IMR-90 (cell line): ENCODE measurements at regions not wholly inside any gene's neighbourhood (a gene's known extent, or its start where the extent isn't known, plus 50 kb on each side); places are given as distances from the start of the nearest gene placed in this dataset.

ENCODE experiments used
- ATAC-seq: fragments of 200-7000 bp; cut with Tn5 transposase; 2 replicates; pipeline ENCODE4 v1.9.1; 2020; ENCODE audit warnings: low read depth, mild to moderate bottlenecking, moderate library complexity
- BruUV-seq: library from RNA; stranded (reverse); fragments of 400-500 nt; replicated peaks from 2 replicates; lab custom pipeline; 2021; lab: Mats Ljungman, UMichigan
- CTCF ChIA-PET: fragments of 300-600 bp; formaldehyde crosslinking; extraction: SDS; loops from one replicate; lab custom pipeline; 2021; ENCODE audit warnings: antibody characterized with exemption; lab: Yijun Ruan, JAX
- POLR2A ChIA-PET: fragments of 300-600 bp; sonication (Branson Sonifier 250); formaldehyde crosslinking; loops from one replicate; lab custom pipeline; 2022; ENCODE audit warnings: antibody characterized with exemption; ENCODE audit not compliant: unreplicated experiment; lab: Charles Lee
- DNase-seq: peaks from one replicate; pipeline ENCODE4 v3.0.0; 2013
- H2AFZ ChIP-seq: replicated peaks from 2 replicates; pipeline ENCODE3; 2013; ENCODE audit warnings: low read length, mild to moderate bottlenecking; ENCODE audit not compliant: poor library complexity
- H2AK5ac ChIP-seq: 2 replicates; pipeline ENCODE4 v1.6.1; 2013; ENCODE audit warnings: low read depth, low read length, inconsistent platforms
- H2AK9ac ChIP-seq: replicated peaks from 2 replicates; pipeline ENCODE3; 2013; ENCODE audit warnings: mild to moderate bottlenecking, low read depth, low read length, moderate library complexity; ENCODE audit not compliant: poor library complexity
- H2BK120ac ChIP-seq: 2 replicates; pipeline ENCODE4 v1.6.1; 2013; ENCODE audit warnings: low read depth, low read length, inconsistent platforms
- H2BK15ac ChIP-seq: 3 replicates; pipeline ENCODE4 v1.6.1; 2013; ENCODE audit warnings: low read depth, low read length, inconsistent platforms
- H2BK20ac ChIP-seq: 2 replicates; pipeline ENCODE4 v1.6.1; 2013; ENCODE audit warnings: low read depth, mild to moderate bottlenecking, inconsistent platforms, low read length, moderate library complexity
- H2BK5ac ChIP-seq: 2 replicates; pipeline ENCODE4 v1.6.1; 2013; ENCODE audit warnings: mild to moderate bottlenecking, low read depth, low read length, inconsistent platforms; ENCODE audit not compliant: poor library complexity, severe bottlenecking
- H3K14ac ChIP-seq: replicated peaks from 2 replicates; pipeline ENCODE4 v1.6.1; 2013; ENCODE audit warnings: low read depth, low read length, inconsistent platforms
- H3K18ac ChIP-seq: 2 replicates; pipeline ENCODE4 v1.6.1; 2013; ENCODE audit warnings: low read depth, low read length, control low read depth
- H3K23ac ChIP-seq: 2 replicates; pipeline ENCODE4 v1.6.1; 2013; ENCODE audit warnings: low read depth, low read length, inconsistent platforms
- H3K27ac ChIP-seq: 2 replicates; pipeline ENCODE4 v1.5.1; 2013; ENCODE audit warnings: mild to moderate bottlenecking, control low read depth, low read length; ENCODE audit not compliant: insufficient read depth
- H3K27me3 ChIP-seq: 2 replicates; pipeline ENCODE4 v1.6.1; 2013; ENCODE audit warnings: low read length; ENCODE audit not compliant: control insufficient read depth, insufficient read depth
- H3K36me3 ChIP-seq: 2 replicates; pipeline ENCODE4 v1.6.1; 2013; ENCODE audit warnings: low read length, mixed read lengths; ENCODE audit not compliant: control insufficient read depth, insufficient read depth
- H3K4ac ChIP-seq: 2 replicates; pipeline ENCODE4 v1.6.1; 2013; ENCODE audit warnings: low read depth, low read length, inconsistent platforms
- H3K4me1 ChIP-seq: 2 replicates; pipeline ENCODE4 v1.6.1; 2013; ENCODE audit warnings: low read length, mixed read lengths; ENCODE audit not compliant: control insufficient read depth, insufficient read depth
- H3K4me2 ChIP-seq: 2 replicates; pipeline ENCODE4 v1.6.1; 2013; ENCODE audit warnings: low read depth, mild to moderate bottlenecking, control low read depth, low read length, moderate library complexity
- H3K4me3 ChIP-seq: 2 replicates; pipeline ENCODE4 v1.5.1; 2013; ENCODE audit warnings: low read depth, mild to moderate bottlenecking, control low read depth, low read length, moderate library complexity; ENCODE audit not compliant: insufficient read depth
- H3K56ac ChIP-seq: 2 replicates; pipeline ENCODE4 v1.6.1; 2013; ENCODE audit warnings: low read length, inconsistent platforms; ENCODE audit not compliant: insufficient read depth; ENCODE audit errors: extremely low read depth
- H3K79me1 ChIP-seq, 2 experiments: 2 replicates each; pipeline ENCODE4 v1.6.1; 2013; ENCODE audit warnings: low read length in 2 of 2, inconsistent platforms in 1 of 2, low read depth in 1 of 2
- H3K9ac ChIP-seq: 2 replicates; pipeline ENCODE4 v1.6.1; 2013; ENCODE audit warnings: low read depth, low read length, control low read depth
- H3K9me1 ChIP-seq: 2 replicates; pipeline ENCODE4 v1.6.1; 2013; ENCODE audit warnings: low read length, inconsistent platforms; ENCODE audit not compliant: insufficient read depth
- H3K9me3 ChIP-seq: 2 replicates; pipeline ENCODE4 v1.6.1; 2013; ENCODE audit warnings: low read length; ENCODE audit not compliant: control insufficient read depth, insufficient read depth
- H4K20me1 ChIP-seq: 2 replicates; pipeline ENCODE4 v1.6.1; 2013; ENCODE audit warnings: low read length, inconsistent platforms; ENCODE audit not compliant: insufficient read depth
- H4K5ac ChIP-seq: 2 replicates; pipeline ENCODE4 v1.6.1; 2013; ENCODE audit warnings: mild to moderate bottlenecking, low read depth, low read length, control low read depth
- H4K8ac ChIP-seq, 2 experiments: 2 replicates each; pipeline ENCODE4 v1.6.1; 2013; ENCODE audit warnings: low read depth in 2 of 2, low read length in 2 of 2, control low read depth in 1 of 2, inconsistent platforms in 1 of 2
- H4K91ac ChIP-seq: 2 replicates; pipeline ENCODE4 v1.6.1; 2013; ENCODE audit warnings: low read depth, low read length, inconsistent platforms; ENCODE audit not compliant: insufficient read depth
- BHLHE40 ChIP-seq: fragments of 150-350 bp; IDR thresholded peaks from 2 replicates; pipeline ENCODE4 v1.6.1; 2016; ENCODE audit warnings: mild to moderate bottlenecking, low read depth, low read length
- CEBPB ChIP-seq: IDR thresholded peaks from 2 replicates; pipeline ENCODE4 v1.6.1; 2012; ENCODE audit warnings: low read depth, low read length, improper control_type of control experiment
- ELK1 ChIP-seq: fragments of 150-350 bp; IDR thresholded peaks from 2 replicates; pipeline ENCODE4 v1.6.1; 2016; ENCODE audit warnings: low read depth, mild to moderate bottlenecking, low read length, moderate library complexity, borderline replicate concordance
- MAZ ChIP-seq: IDR thresholded peaks from 2 replicates; pipeline ENCODE4 v1.6.1; 2012; ENCODE audit warnings: low read depth, mild to moderate bottlenecking, low read length, improper control_type of control experiment, moderate library complexity, borderline replicate concordance
- POLR2A ChIP-seq: IDR thresholded peaks from 2 replicates; pipeline ENCODE4 v1.6.1; 2012; ENCODE audit warnings: mild to moderate bottlenecking, low read depth, low read length
- RAD21 ChIP-seq: IDR thresholded peaks from 2 replicates; pipeline ENCODE4 v1.6.1; 2012; ENCODE audit warnings: low read length, improper control_type of control experiment
- dilution Hi-C: fragments of 300-500 bp; cut with HindIII; formaldehyde crosslinking; loops from one replicate; pipeline ENCODE4 v1.14.3; 2018; ENCODE audit warnings: low sequenced_read_pairs; ENCODE audit not compliant: unreplicated experiment
- in situ Hi-C: fragments of 300-500 bp; cut with MboI; formaldehyde crosslinking; loops from 3 replicates; pipeline ENCODE4 v1.14.3; 2019; ENCODE audit warnings: low sequenced_read_pairs, inconsistent platforms, mixed read lengths
- intact Hi-C: fragments of 100-400 bp; cut with micrococcal nuclease; formaldehyde crosslinking; loops from 2 replicates; pipeline ENCODE4 v1.10.0; 2022

GRCh38 chr5:61273279-61273975 lies 58.6 kb upstream of the ZSWIM6 start (continued):
- TF ChIP-seq BHLHE40: no peak

GRCh38 chr5:61274511-61274911 lies 57.5 kb upstream of the ZSWIM6 start:
- Histone ChIP-seq H2AFZ (no peak overlapping the region), H3K56ac (no peak overlapping the region), H3K9me1 (peaks cover 22% of the 10 kb centered on the region), H3K79me1 (peaks cover 0 to 22% of the 10 kb centered on the region in 2 experiments; a peak in 2 of 4 replicates), H2BK5ac (peak overlapping the region; percentile 57), H3K27ac (peak overlapping the region; percentile 13; the same call in 1 of the 2 replicates), H2BK20ac (no peak overlapping the region), H3K4me3 (no peak overlapping the region), H3K9me3 (no peaks in the 10 kb centered on the region), H2AK5ac (no peak overlapping the region), H3K14ac (peak overlapping the region; percentile 46; the same call in 1 of the 2 replicates), H2BK120ac (0 out of 2 replicates have a peak overlapping the region, but pooled peaks have one; percentile 33), H3K36me3 (no peaks in the 10 kb centered on the region), H4K8ac (peak overlapping the region in 1 of 2 experiments; percentile 43; a peak in 1 of 4 replicates), H4K91ac (no peak overlapping the region), H3K27me3 (no peaks in the 10 kb centered on the region), H3K4me1 (peaks cover 25% of the 10 kb centered on the region), H3K4ac (no peak overlapping the region; the same call in 1 of the 2 replicates), H2AK9ac (no peak overlapping the region), H3K9ac (no peak overlapping the region), H2BK15ac (no peak overlapping the region), H3K23ac (no peak overlapping the region), H3K18ac (peak overlapping the region; percentile 45; the same call in 1 of the 2 replicates), H3K4me2 (peak overlapping the region; percentile 72), H4K20me1 (no peaks in the 10 kb centered on the region), H4K5ac (no peak overlapping the region)
- dilution Hi-C loops: no loop called here
- TF ChIP-seq CEBPB: peak; percentile 70
- no peak for TF ChIP-seq MAZ
- no peak for TF ChIP-seq RAD21
- no peak for TF ChIP-seq POLR2A
- no peak for TF ChIP-seq ELK1
- in situ Hi-C loops: no loop called here
- no TSS peak for BruUV-seq
- DNase-seq: peak; percentile 60
- intact Hi-C loops: loop anchor here (10.0 kb wide), 1 partner anchor 130 kb away; no protein-coding TSS in a partner anchor
- no peak; the same call in 1 of the 2 replicates for ATAC-seq
- CTCF ChIA-PET: interaction anchor here (0.8 to 1.6 kb wide), 3 partner anchors 22 to 57 kb away, joined by 4 to 5 read pairs (median 4); no protein-coding TSS in a partner anchor
- POLR2A ChIA-PET: interaction anchor here (1.0 kb wide), 1 partner anchor 111 kb away, joined by 3 read pairs; no protein-coding TSS in a partner anchor
